ENCODE measurements at regions not wholly inside any gene's neighbourhood (a gene's known extent, or its start where the extent isn't known, plus 50 kb on each side); places are given as distances from the start of the nearest gene placed in this dataset.

- DNase-seq (ENCODE audit: low read depth): no peak
- H3K4me3 ChIP-seq (replicated peaks; ENCODE audit: low read depth, low read length): no peak overlapping the region
- TF ChIP-seq CTCF (IDR thresholded peaks at IDR 0.05; ENCODE audit: low read length, missing control alignments): no peak
Observed at GRCh38 chr9:129458155-129458661, 162.7 kb downstream of the C9orf50 start.

- TF ChIP-seq CTCF (IDR thresholded peaks at IDR 0.05; ENCODE audit: low read length, missing control alignments): no peak
- no peak for DNase-seq (ENCODE audit: low read depth)
- no peak overlapping the region for H3K4me3 ChIP-seq (replicated peaks; ENCODE audit: low read depth, low read length)
Observed at GRCh38 chr9:129457325-129457779, 163.5 kb downstream of the C9orf50 start.

GRCh38 chr9:129456549-129457324 is 164.2 kb downstream of the C9orf50 start:
- no peak for TF ChIP-seq CTCF (IDR thresholded peaks at IDR 0.05; ENCODE audit: low read length, missing control alignments)

GRCh38 chr9:129455151-129455995 is 165.5 kb downstream of the C9orf50 start:
- TF ChIP-seq CTCF (IDR thresholded peaks at IDR 0.05; ENCODE audit: low read length, missing control alignments): no peak
- H3K4me3 ChIP-seq (replicated peaks; ENCODE audit: low read depth, low read length): no peak overlapping the region
- no peak for DNase-seq (ENCODE audit: low read depth)

More at GRCh38 chr9:129456549-129457324, 164.2 kb downstream of the C9orf50 start:
- DNase-seq (ENCODE audit: low read depth): no peak
- no peak overlapping the region for H3K4me3 ChIP-seq (replicated peaks; ENCODE audit: low read depth, low read length)

GRCh38 chr9:129454467-129455067 is 166.3 kb downstream of the C9orf50 start:
- DNase-seq (ENCODE audit: low read depth): no peak
- TF ChIP-seq CTCF (IDR thresholded peaks at IDR 0.05; ENCODE audit: low read length, missing control alignments): no peak

GRCh38 chr9:129453734-129454133 is 167.2 kb downstream of the C9orf50 start:
- no peak for DNase-seq (ENCODE audit: low read depth)
- H3K4me3 ChIP-seq (replicated peaks; ENCODE audit: low read depth, low read length): no peak overlapping the region
- no peak for TF ChIP-seq CTCF (IDR thresholded peaks at IDR 0.05; ENCODE audit: low read length, missing control alignments)

More at GRCh38 chr9:129454467-129455067, 166.3 kb downstream of the C9orf50 start:
- no peak overlapping the region for H3K4me3 ChIP-seq (replicated peaks; ENCODE audit: low read depth, low read length)
